DND-41 (cell line): ENCODE measurements at regions not wholly inside any gene's neighbourhood (a gene's known extent, or its start where the extent isn't known, plus 50 kb on each side); places are given as distances from the start of the nearest gene placed in this dataset.

Source experiments
- ATAC-seq: fragments of 200-7000 bp; cut with Tn5 transposase; 3 replicates; pipeline ENCODE4 v1.9.1; 2021; ENCODE audit warnings: low read depth; ENCODE audit not compliant: insufficient read depth
- DNase-seq: peaks from one replicate; pipeline ENCODE4 v3.0.0-alpha.2; 2020
- H2AFZ ChIP-seq: 2 replicates; pipeline ENCODE4 v1.6.0; 2012; ENCODE audit warnings: low read depth, low read length
- H3K27ac ChIP-seq: 2 replicates; pipeline ENCODE4 v1.5.1; 2012; ENCODE audit warnings: low read length, inconsistent platforms
- H3K27me3 ChIP-seq: fragments of 200-600 bp; sonication (generic); 2 replicates; pipeline ENCODE4 v1.6.0; 2012; ENCODE audit warnings: low read length, mild to moderate bottlenecking, inconsistent platforms; ENCODE audit not compliant: insufficient read depth, poor library complexity
- H3K36me3 ChIP-seq: 2 replicates; pipeline ENCODE4 v1.5.1; 2012; ENCODE audit warnings: low read length, inconsistent platforms; ENCODE audit not compliant: insufficient read depth
- H3K4me1 ChIP-seq: 2 replicates; pipeline ENCODE4 v1.5.1; 2012; ENCODE audit warnings: mild to moderate bottlenecking, low read length; ENCODE audit not compliant: insufficient read depth
- H3K4me2 ChIP-seq: 2 replicates; pipeline ENCODE4 v1.6.0; 2012; ENCODE audit warnings: mild to moderate bottlenecking, moderate library complexity, low read length, inconsistent platforms; ENCODE audit not compliant: insufficient read depth
- H3K4me3 ChIP-seq, 2 experiments: fragments of 200-600 bp in 1 of 2; shearing (Covaris generic) in 1 of 2; 2 replicates each; pipeline ENCODE4 v1.5.1; 2012 to 2016; ENCODE audit warnings: inconsistent platforms in 2 of 2, low read length in 2 of 2, mild to moderate bottlenecking in 2 of 2, low read depth in 1 of 2, moderate library complexity in 1 of 2
- H3K79me2 ChIP-seq: 2 replicates; pipeline ENCODE4 v1.6.0; 2012; ENCODE audit warnings: low read length, inconsistent platforms; ENCODE audit not compliant: insufficient read depth
- H3K9ac ChIP-seq: 2 replicates; pipeline ENCODE4 v1.6.0; 2012; ENCODE audit warnings: low read depth, mild to moderate bottlenecking, inconsistent platforms, low read length, moderate library complexity
- H3K9me3 ChIP-seq: 2 replicates; pipeline ENCODE4 v1.5.1; 2012; ENCODE audit warnings: low read length, moderate library complexity, mild to moderate bottlenecking, inconsistent platforms; ENCODE audit not compliant: insufficient read depth, severe bottlenecking
- H4K20me1 ChIP-seq: 2 replicates; pipeline ENCODE4 v1.6.0; 2012; ENCODE audit warnings: low read length; ENCODE audit not compliant: insufficient read depth
- EZH2 ChIP-seq: IDR thresholded peaks from 3 replicates; pipeline ENCODE4 v1.6.1; 2012; ENCODE audit warnings: borderline replicate concordance, low read depth, mild to moderate bottlenecking, moderate library complexity, low read length, inconsistent platforms; ENCODE audit not compliant: severe bottlenecking
- TF ChIP-seq, protein P1 (sequence below): IDR thresholded peaks from 2 replicates; pipeline ENCODE4 v1.5.1; 2012; ENCODE audit warnings: borderline replicate concordance, low read length, moderate library complexity, mild to moderate bottlenecking; ENCODE audit not compliant: poor library complexity, severe bottlenecking; ENCODE audit errors: extremely low read depth

DNA sequence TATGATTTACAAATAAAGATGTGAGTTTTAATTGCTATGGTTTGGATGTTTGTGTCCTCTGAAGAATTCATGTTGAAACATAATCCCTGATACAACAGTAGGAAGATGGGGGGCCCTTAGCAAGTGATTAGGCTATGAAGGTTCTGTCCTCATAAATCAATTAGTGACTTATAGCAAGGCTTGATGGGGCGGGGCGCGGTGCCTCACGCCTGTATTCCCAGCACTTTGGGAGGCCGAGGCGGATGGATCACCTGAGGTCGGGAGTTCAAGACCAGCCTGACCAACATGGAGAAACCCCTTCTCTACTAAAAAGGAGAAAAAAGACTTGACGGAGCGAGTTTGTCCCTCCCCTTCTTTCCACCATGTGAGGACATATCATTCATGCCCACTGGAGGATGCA, 2486.5 kb upstream of the PCDH20 start:
- Histone ChIP-seq H4K20me1 (no peaks in the 10 kb centered on the region), H3K9ac (no peak overlapping the region), H3K27ac (no peak overlapping the region), H3K4me3 (no peak overlapping the region), H3K79me2 (no peaks in the 10 kb centered on the region), H3K4me2 (no peak overlapping the region), H2AFZ (no peak overlapping the region), H3K36me3 (no peaks in the 10 kb centered on the region), H3K9me3 (no peaks in the 10 kb centered on the region), H3K27me3 (no peaks in the 10 kb centered on the region), H3K4me1 (no peaks in the 10 kb centered on the region)
- ATAC-seq (no peak), DNase-seq (no peak)
- TF ChIP-seq, protein P1, sequence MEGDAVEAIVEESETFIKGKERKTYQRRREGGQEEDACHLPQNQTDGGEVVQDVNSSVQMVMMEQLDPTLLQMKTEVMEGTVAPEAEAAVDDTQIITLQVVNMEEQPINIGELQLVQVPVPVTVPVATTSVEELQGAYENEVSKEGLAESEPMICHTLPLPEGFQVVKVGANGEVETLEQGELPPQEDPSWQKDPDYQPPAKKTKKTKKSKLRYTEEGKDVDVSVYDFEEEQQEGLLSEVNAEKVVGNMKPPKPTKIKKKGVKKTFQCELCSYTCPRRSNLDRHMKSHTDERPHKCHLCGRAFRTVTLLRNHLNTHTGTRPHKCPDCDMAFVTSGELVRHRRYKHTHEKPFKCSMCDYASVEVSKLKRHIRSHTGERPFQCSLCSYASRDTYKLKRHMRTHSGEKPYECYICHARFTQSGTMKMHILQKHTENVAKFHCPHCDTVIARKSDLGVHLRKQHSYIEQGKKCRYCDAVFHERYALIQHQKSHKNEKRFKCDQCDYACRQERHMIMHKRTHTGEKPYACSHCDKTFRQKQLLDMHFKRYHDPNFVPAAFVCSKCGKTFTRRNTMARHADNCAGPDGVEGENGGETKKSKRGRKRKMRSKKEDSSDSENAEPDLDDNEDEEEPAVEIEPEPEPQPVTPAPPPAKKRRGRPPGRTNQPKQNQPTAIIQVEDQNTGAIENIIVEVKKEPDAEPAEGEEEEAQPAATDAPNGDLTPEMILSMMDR: no peak
- TF ChIP-seq EZH2: no peak

DNA sequence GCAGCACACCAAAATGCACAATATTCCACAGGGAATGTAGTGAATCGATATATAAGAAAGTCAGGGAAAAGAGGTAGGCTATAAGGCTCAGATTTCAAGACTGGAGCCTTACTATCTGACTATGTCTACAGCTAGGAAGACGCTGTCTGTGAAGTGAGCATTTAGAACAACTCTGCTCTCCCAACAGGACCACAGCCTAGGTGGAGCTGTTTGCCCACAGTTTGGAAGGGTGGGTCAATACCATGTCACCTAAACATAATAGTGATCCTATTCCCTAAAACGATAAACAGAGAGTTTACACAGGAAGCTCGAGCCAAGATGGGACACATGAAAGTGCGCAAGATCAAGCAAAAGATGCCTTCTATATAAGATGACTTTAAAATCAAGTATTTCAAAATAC, 2486.0 kb upstream of the PCDH20 start:
- no peak overlapping the region for H3K27ac ChIP-seq
- H4K20me1 ChIP-seq: no peaks in the 10 kb centered on the region
- H3K27me3 ChIP-seq: no peaks in the 10 kb centered on the region
- H2AFZ ChIP-seq: no peak overlapping the region
- H3K4me2 ChIP-seq: no peak overlapping the region
- ATAC-seq (no peak), DNase-seq (no peak)
- TF ChIP-seq EZH2: no peak
- TF ChIP-seq, protein P1: no peak
- no peaks in the 10 kb centered on the region for H3K9me3 ChIP-seq
- no peak overlapping the region for H3K4me3 ChIP-seq
- no peaks in the 10 kb centered on the region for H3K36me3 ChIP-seq
- no peaks in the 10 kb centered on the region for H3K4me1 ChIP-seq
- no peak overlapping the region for H3K9ac ChIP-seq
- no peaks in the 10 kb centered on the region for H3K79me2 ChIP-seq

DNA sequence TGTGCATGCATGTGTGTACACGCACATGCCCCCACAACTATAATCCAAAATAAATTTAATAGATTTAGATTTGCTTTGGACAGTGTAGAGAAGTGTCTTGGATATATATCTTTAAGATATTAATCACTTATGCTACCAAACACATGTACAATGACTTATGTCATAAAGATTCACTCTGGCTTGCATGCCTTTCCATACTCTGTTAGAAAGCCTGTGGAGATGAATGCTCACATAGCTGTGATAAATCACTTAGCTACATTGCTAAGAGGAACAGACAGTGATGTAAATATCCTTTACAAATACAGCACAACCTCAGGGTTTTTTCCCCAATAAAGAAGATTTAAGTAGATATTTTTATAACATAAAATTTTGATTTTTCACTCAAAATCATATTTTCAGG, 2484.8 kb upstream of the PCDH20 start:
- Histone ChIP-seq H3K27me3 (no peaks in the 10 kb centered on the region), H3K79me2 (no peaks in the 10 kb centered on the region), H4K20me1 (no peaks in the 10 kb centered on the region), H2AFZ (no peak overlapping the region), H3K4me2 (no peak overlapping the region), H3K36me3 (no peaks in the 10 kb centered on the region), H3K9ac (no peak overlapping the region), H3K4me3 (no peak overlapping the region), H3K4me1 (no peaks in the 10 kb centered on the region), H3K9me3 (no peaks in the 10 kb centered on the region), H3K27ac (no peak overlapping the region)
- DNase-seq (no peak), ATAC-seq (no peak)
- TF ChIP-seq EZH2: no peak
- TF ChIP-seq, protein P1: no peak

DNA sequence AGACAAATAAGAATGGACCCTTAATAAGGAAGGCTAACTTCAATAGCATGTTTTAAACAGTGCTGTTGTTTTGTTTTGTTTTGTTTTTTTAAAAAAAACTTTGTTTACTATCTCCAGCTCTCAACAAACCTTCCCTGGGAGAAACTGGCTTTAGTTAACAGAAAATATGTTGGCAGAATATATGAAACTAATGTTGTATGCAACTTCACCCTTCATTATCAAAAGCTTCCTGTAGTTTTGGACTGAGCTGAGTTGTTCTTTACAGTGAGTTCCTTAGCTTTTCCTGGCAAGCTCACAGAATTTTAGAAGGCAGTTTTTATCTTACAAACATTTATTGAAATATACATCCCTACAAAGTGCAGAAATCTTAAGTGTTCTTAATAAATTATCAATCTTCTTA, 2480.7 kb upstream of the PCDH20 start:
- TF ChIP-seq EZH2: no peak
- TF ChIP-seq, protein P1: no peak
- Histone ChIP-seq H3K9me3 (no peaks in the 10 kb centered on the region), H3K27ac (no peak overlapping the region), H2AFZ (no peak overlapping the region), H3K4me2 (no peak overlapping the region), H3K79me2 (no peaks in the 10 kb centered on the region), H4K20me1 (no peaks in the 10 kb centered on the region), H3K27me3 (no peaks in the 10 kb centered on the region), H3K4me1 (no peaks in the 10 kb centered on the region), H3K36me3 (no peaks in the 10 kb centered on the region), H3K4me3 (no peak overlapping the region), H3K9ac (no peak overlapping the region)
- DNase-seq (no peak), ATAC-seq (no peak)
